Body of pancreas (tissue), 4 donors: ENCODE measurements at regions not wholly inside any gene's neighbourhood (a gene's known extent, or its start where the extent isn't known, plus 50 kb on each side); places are given as distances from the start of the nearest gene placed in this dataset.

Experiments used
- ATAC-seq: fragments of 150-250 bp; one replicate; pipeline ENCODE4 v1.9.1; 2016
- DNase-seq, 4 donors: peaks; one replicate each; pipeline ENCODE4 v3.0.0-alpha.2; 2019
- H3K27ac ChIP-seq, 4 donors: fragments of 200-600 bp; sonication (generic); 1 replicate in 3 of 4; 2 replicates in 1 of 4; pipeline versions ENCODE4 v1.5.1 to v1.6.1; 2016 to 2019; ENCODE audit warnings: mild to moderate bottlenecking in 1 of 4, mixed read lengths in 1 of 4, moderate library complexity in 1 of 4
- H3K27me3 ChIP-seq, 2 donors: fragments of 200-600 bp; sonication (generic); one replicate each; pipeline ENCODE4 v1.6.0; 2016; ENCODE audit warnings: mild to moderate bottlenecking in 1 of 2
- H3K36me3 ChIP-seq, 2 donors: fragments of 200-600 bp; sonication (generic); replicated peaks in 1 of 2; 2 replicates each; pipeline ENCODE4 v1.5.1; 2016; ENCODE audit warnings: low read depth in 2 of 2; ENCODE audit not compliant: insufficient read depth in 1 of 2
- H3K4me1 ChIP-seq: fragments of 200-600 bp; sonication (generic); one replicate; pipeline ENCODE4 v1.6.0; 2016
- H3K4me3 ChIP-seq, 2 donors: fragments of 200-600 bp; sonication (generic); 1 replicate in 1 of 2; 2 replicates in 1 of 2; pipeline ENCODE4 v1.5.1; 2016 to 2019
- H3K9me3 ChIP-seq, 3 donors: fragments of 200-600 bp; sonication (generic); 1 replicate in 2 of 3; 2 replicates in 1 of 3; pipeline ENCODE4 v1.5.1; 2016
- CTCF ChIP-seq, 7 experiments: fragments of 450-650 bp in 4 of 7; fragments of 200-600 bp in 3 of 7; sonication (generic) in 3 of 7; IDR thresholded peaks; one replicate each; pipeline ENCODE4 v1.5.1; 2016 to 2019; ENCODE audit warnings: antibody characterized with exemption in 7 of 7
- POLR2A ChIP-seq, 3 donors: fragments of 450-650 bp; IDR thresholded peaks; one replicate each; pipeline ENCODE4 v1.6.1; 2016; ENCODE audit warnings: antibody characterized with exemption in 3 of 3, mild to moderate bottlenecking in 2 of 3
- WGBS, 2 donors: methylation state at CpG; one replicate each; pipeline ENCODE4 v1.1.5; 2017; 5-methylcytosine and 5-hydroxymethylcytosine counted together
- intact Hi-C: fragments of 100-400 bp; cut with DNase I; formaldehyde crosslinking; loops from one replicate; pipeline ENCODE4 v1.15.1; 2023

- intact Hi-C loops = no loop called here
- DNase-seq (no peak), ATAC-seq (no peak)
- Histone ChIP-seq H3K4me1 (no peaks in the 10 kb centered on the region), H3K27me3 (no peaks in the 10 kb centered on the region), H3K27ac (no peak overlapping the region), H3K4me3 (no peak overlapping the region), H3K36me3 (no peaks in the 10 kb centered on the region), H3K9me3 (no peaks in the 10 kb centered on the region)
- 35 to 51% methylated on average over 3 of the region's 3 CpGs for WGBS, 2 donors
- TF ChIP-seq POLR2A (IDR thresholded peaks at IDR 0.05) (no peak), CTCF (IDR thresholded peaks at IDR 0.05) (no peak)
These were observed 680.2 kb upstream of the LRRTM4 start for GRCh38 chr2:78202366-78202765.

GRCh38 chr2:78202986-78203670 lies 681.0 kb upstream of the LRRTM4 start:
- Histone ChIP-seq H3K27ac (no peak overlapping the region), H3K36me3 (no peaks in the 10 kb centered on the region), H3K4me3 (no peak overlapping the region), H3K27me3 (no peaks in the 10 kb centered on the region), H3K4me1 (no peaks in the 10 kb centered on the region), H3K9me3 (no peaks in the 10 kb centered on the region)
- 63 to 67% methylated on average over 7 of the region's 7 CpGs for WGBS, 2 donors
- no peak for DNase-seq
- intact Hi-C loops = no loop called here
- TF ChIP-seq CTCF (IDR thresholded peaks at IDR 0.05) (no peak), POLR2A (IDR thresholded peaks at IDR 0.05) (no peak)
- no peak for ATAC-seq

GRCh38 chr2:78218066-78218465 lies 695.9 kb upstream of the LRRTM4 start:
- WGBS, 2 donors = 48 to 52% methylated on average over 1 of the region's 1 CpG
- no peaks in the 10 kb centered on the region for H3K27me3 ChIP-seq
- DNase-seq (no peak), ATAC-seq (no peak)
- no peaks in the 10 kb centered on the region for H3K9me3 ChIP-seq
- no peak overlapping the region for H3K27ac ChIP-seq
- no peak overlapping the region for H3K4me3 ChIP-seq
- intact Hi-C loops = no loop called here
- no peaks in the 10 kb centered on the region for H3K36me3 ChIP-seq
- TF ChIP-seq POLR2A (IDR thresholded peaks at IDR 0.05) (no peak), CTCF (IDR thresholded peaks at IDR 0.05) (no peak)
- no peaks in the 10 kb centered on the region for H3K4me1 ChIP-seq

- 84 to 85% methylated on average over 1 of the region's 1 CpG for WGBS, 2 donors
- intact Hi-C loops = no loop called here
- no peak for DNase-seq
These were observed 715.5 kb upstream of the LRRTM4 start for GRCh38 chr2:78237704-78238103.

More at GRCh38 chr2:78237704-78238103, 715.5 kb upstream of the LRRTM4 start:
- H3K9me3 ChIP-seq = no peaks in the 10 kb centered on the region
- H3K36me3 ChIP-seq = no peaks in the 10 kb centered on the region
- ATAC-seq = no peak
- H3K27me3 ChIP-seq = no peaks in the 10 kb centered on the region
- TF ChIP-seq POLR2A (IDR thresholded peaks at IDR 0.05) (no peak), CTCF (IDR thresholded peaks at IDR 0.05) (no peak)
- H3K4me1 ChIP-seq = no peaks in the 10 kb centered on the region
- H3K27ac ChIP-seq = no peak overlapping the region
- no peak overlapping the region for H3K4me3 ChIP-seq
